ENCODE measurements at regions not wholly inside any gene's neighbourhood (a gene's known extent, or its start where the extent isn't known, plus 50 kb on each side); places are given as distances from the start of the nearest gene placed in this dataset.

GRCh38 chr12:32036477-32037263 lies 70.0 kb upstream of the BICD1 start:
- TF ChIP-seq CTCF (IDR thresholded peaks at IDR 0.05 in 2 of 3, conservative IDR thresholded peaks at IDR 0.05 in 1 of 3; ENCODE audit: borderline replicate concordance in 1 of 3, insufficient read depth in 1 of 3, low read depth in 2 of 3, low read length in 2 of 3) (peak in 1 of 3 experiments; percentile 12; a peak in 2 of 6 replicates), SP1 (IDR thresholded peaks at IDR 0.05; ENCODE audit: low read depth) (no peak)
- Histone ChIP-seq H2AFZ (ENCODE audit: low read depth, low read length, poor library complexity, severe bottlenecking) (no peak overlapping the region), H3K27ac (ENCODE audit: low read depth, low read length) (no peak overlapping the region), H3K9ac (ENCODE audit: low read length) (no peak overlapping the region), H4K20me1 (ENCODE audit: insufficient read depth) (no peaks in the 10 kb centered on the region), H3K4me2 (ENCODE audit: low read length) (no peak overlapping the region), H3K36me3 (ENCODE audit: control insufficient read depth in 1 of 2, insufficient read depth in 2 of 2, low read length in 2 of 2) (no peaks in the 10 kb centered on the region), H3K79me2 (ENCODE audit: insufficient read depth, low read length) (no peaks in the 10 kb centered on the region), H3K9me2 (ENCODE audit: insufficient read depth) (no peaks in the 10 kb centered on the region), H3K9me3 (ENCODE audit: control insufficient read depth in 1 of 2, insufficient read depth in 1 of 2, low read depth in 1 of 2, low read length in 2 of 2) (no peaks in the 10 kb centered on the region), H3K4me1 (ENCODE audit: control insufficient read depth in 1 of 2, insufficient read depth in 2 of 2, low read length in 2 of 2) (no peaks in the 10 kb centered on the region), H3K4me3 (replicated peaks in 1 of 2; ENCODE audit: low read depth in 1 of 2, low read length in 2 of 2) (no peak overlapping the region), H3K27me3 (ENCODE audit: insufficient read depth, low read length) (no peaks in the 10 kb centered on the region)
- peak; percentile 38; the same call in 1 of the 2 replicates for ATAC-seq
- ChIA-PET RAD21 (ENCODE audit: low non-redundant PET in 1 of 2, low total read pairs in 2 of 2, uncharacterized antibody in 2 of 2, unreplicated experiment in 2 of 2) (no interaction called here), CTCF (interaction anchor here (1.0 to 1.4 kb wide), 3 partner anchors 24 to 383 kb away, joined by 3 to 4 read pairs (median 3); no protein-coding TSS in a partner anchor), POLR2A (interaction anchor here (0.8 to 1.0 kb wide), 2 partner anchors 9 to 14 kb away, joined by 3 read pairs; no protein-coding TSS in a partner anchor)
- no peak for DNase-seq (ENCODE audit: low read depth, low spot score)
- intact Hi-C loops (cut with micrococcal nuclease), result no loop called here
- BruUV-seq (replicated peaks), result no TSS peak

- H3K4me3 ChIP-seq (replicated peaks in 1 of 2; ENCODE audit: low read depth in 1 of 2, low read length in 2 of 2), result no peak overlapping the region
- H3K9ac ChIP-seq (ENCODE audit: low read length), result no peak overlapping the region
- peaks cover 0 to 6% of the 10 kb centered on the region in 2 experiments; a peak in 1 of 4 replicates for H3K9me3 ChIP-seq (ENCODE audit: control insufficient read depth in 1 of 2, insufficient read depth in 1 of 2, low read depth in 1 of 2, low read length in 2 of 2)
- ChIA-PET RAD21 (ENCODE audit: low non-redundant PET in 1 of 2, low total read pairs in 2 of 2, uncharacterized antibody in 2 of 2, unreplicated experiment in 2 of 2) (no interaction called here), POLR2A (no interaction called here), CTCF (no interaction called here)
- no TSS peak for BruUV-seq (replicated peaks)
- intact Hi-C loops (cut with micrococcal nuclease), result no loop called here
- no peak overlapping the region for H2AFZ ChIP-seq (ENCODE audit: low read depth, low read length, poor library complexity, severe bottlenecking)
- no peak overlapping the region for H3K27ac ChIP-seq (ENCODE audit: low read depth, low read length)
- H3K27me3 ChIP-seq (ENCODE audit: insufficient read depth, low read length), result no peaks in the 10 kb centered on the region
- no peak for ATAC-seq
- no peaks in the 10 kb centered on the region for H3K79me2 ChIP-seq (ENCODE audit: insufficient read depth, low read length)
- H3K4me1 ChIP-seq (ENCODE audit: control insufficient read depth in 1 of 2, insufficient read depth in 2 of 2, low read length in 2 of 2), result no peaks in the 10 kb centered on the region
- no peaks in the 10 kb centered on the region for H3K36me3 ChIP-seq (ENCODE audit: control insufficient read depth in 1 of 2, insufficient read depth in 2 of 2, low read length in 2 of 2)
- TF ChIP-seq CEBPB (IDR thresholded peaks at IDR 0.05; ENCODE audit: low read depth) (no peak), EGR1 (IDR thresholded peaks at IDR 0.05; ENCODE audit: low read depth) (no peak), SIN3A (IDR thresholded peaks at IDR 0.05; ENCODE audit: low read depth) (no peak)
- no peaks in the 10 kb centered on the region for H3K9me2 ChIP-seq (ENCODE audit: insufficient read depth)
- H4K20me1 ChIP-seq (ENCODE audit: insufficient read depth), result no peaks in the 10 kb centered on the region
- no peak for DNase-seq (ENCODE audit: low read depth, low spot score)
- no peak overlapping the region for H3K4me2 ChIP-seq (ENCODE audit: low read length)
These were observed 67.3 kb upstream of the BICD1 start for GRCh38 chr12:32039347-32039746.
